OCI-LY7 (cell line): ENCODE measurements at regions not wholly inside any gene's neighbourhood (a gene's known extent, or its start where the extent isn't known, plus 50 kb on each side); places are given as distances from the start of the nearest gene placed in this dataset.

ENCODE experiments used
- EZH2phosphoT487 ChIP-seq: fragments of 200-600 bp; sonication (generic); IDR thresholded peaks from 2 replicates; pipeline ENCODE4 v1.6.1; 2018; ENCODE audit warnings: low read depth, borderline replicate concordance, mild to moderate bottlenecking, mixed run types, antibody characterized with exemption, low read length, moderate library complexity, mixed read lengths
- TF ChIP-seq, protein P1 (sequence below): fragments of 200-600 bp; sonication (generic); conservative IDR thresholded peaks from 2 replicates; pipeline ENCODE4 v1.5.1; 2014; ENCODE audit warnings: mild to moderate bottlenecking, antibody characterized with exemption, low read length, moderate library complexity, mixed read lengths

GRCh38 chr6:48213076-48213788 is 102.2 kb upstream of the PTCHD4 start:
- TF ChIP-seq, protein P1, sequence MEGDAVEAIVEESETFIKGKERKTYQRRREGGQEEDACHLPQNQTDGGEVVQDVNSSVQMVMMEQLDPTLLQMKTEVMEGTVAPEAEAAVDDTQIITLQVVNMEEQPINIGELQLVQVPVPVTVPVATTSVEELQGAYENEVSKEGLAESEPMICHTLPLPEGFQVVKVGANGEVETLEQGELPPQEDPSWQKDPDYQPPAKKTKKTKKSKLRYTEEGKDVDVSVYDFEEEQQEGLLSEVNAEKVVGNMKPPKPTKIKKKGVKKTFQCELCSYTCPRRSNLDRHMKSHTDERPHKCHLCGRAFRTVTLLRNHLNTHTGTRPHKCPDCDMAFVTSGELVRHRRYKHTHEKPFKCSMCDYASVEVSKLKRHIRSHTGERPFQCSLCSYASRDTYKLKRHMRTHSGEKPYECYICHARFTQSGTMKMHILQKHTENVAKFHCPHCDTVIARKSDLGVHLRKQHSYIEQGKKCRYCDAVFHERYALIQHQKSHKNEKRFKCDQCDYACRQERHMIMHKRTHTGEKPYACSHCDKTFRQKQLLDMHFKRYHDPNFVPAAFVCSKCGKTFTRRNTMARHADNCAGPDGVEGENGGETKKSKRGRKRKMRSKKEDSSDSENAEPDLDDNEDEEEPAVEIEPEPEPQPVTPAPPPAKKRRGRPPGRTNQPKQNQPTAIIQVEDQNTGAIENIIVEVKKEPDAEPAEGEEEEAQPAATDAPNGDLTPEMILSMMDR, result no peak
- TF ChIP-seq EZH2phosphoT487, result no peak
